CD14-positive monocyte (primary cell): ENCODE measurements at regions not wholly inside any gene's neighbourhood (a gene's known extent, or its start where the extent isn't known, plus 50 kb on each side); places are given as distances from the start of the nearest gene placed in this dataset.

Source experiments
- DNase-seq, 3 donors: peaks; one replicate each; pipeline ENCODE4 v3.0.0-alpha.2; 2011 to 2022
- H2AFZ ChIP-seq: 2 replicates; pipeline ENCODE4 v1.6.0; 2012; ENCODE audit warnings: mild to moderate bottlenecking, low read depth, low read length, inconsistent platforms; ENCODE audit not compliant: insufficient read depth, poor library complexity, severe bottlenecking
- H3K27ac ChIP-seq, 2 donors: 1 replicate in 1 of 2; 2 replicates in 1 of 2; pipeline ENCODE4 v1.5.1; 2012 to 2013; ENCODE audit warnings: low read length in 2 of 2, control low read depth in 1 of 2, inconsistent platforms in 1 of 2, low read depth in 1 of 2, mild to moderate bottlenecking in 1 of 2
- H3K27me3 ChIP-seq, 2 donors: one replicate each; pipeline versions ENCODE4 v1.6.0 to v1.6.1; 2011 to 2013; ENCODE audit warnings: low read length in 2 of 2; ENCODE audit not compliant: control insufficient read depth in 2 of 2, insufficient read depth in 2 of 2
- H3K36me3 ChIP-seq, 2 donors: replicated peaks in 1 of 2; 1 replicate in 1 of 2; 2 replicates in 1 of 2; pipeline versions ENCODE4 v1.5.1 to v1.6.1; 2012 to 2013; ENCODE audit warnings: low read length in 2 of 2, control low read depth in 1 of 2, inconsistent platforms in 1 of 2, mild to moderate bottlenecking in 1 of 2; ENCODE audit not compliant: insufficient read depth in 2 of 2, control insufficient read depth in 1 of 2
- H3K4me1 ChIP-seq, 2 donors: 1 replicate in 1 of 2; 2 replicates in 1 of 2; pipeline versions ENCODE4 v1.5.1 to v1.6.1; 2012 to 2013; ENCODE audit warnings: low read length in 2 of 2, control low read depth in 1 of 2, inconsistent platforms in 1 of 2, mild to moderate bottlenecking in 1 of 2, moderate library complexity in 1 of 2; ENCODE audit not compliant: insufficient read depth in 2 of 2, control insufficient read depth in 1 of 2
- H3K4me2 ChIP-seq: replicated peaks from 2 replicates; pipeline ENCODE3; 2012; ENCODE audit warnings: low read length, moderate library complexity, mild to moderate bottlenecking; ENCODE audit not compliant: poor library complexity, severe bottlenecking; ENCODE audit errors: extremely low read depth
- H3K4me3 ChIP-seq, 3 experiments: fragments of 200-600 bp in 1 of 3; sonication (generic) in 1 of 3; replicated peaks in 1 of 3; 1 replicate in 2 of 3; 2 replicates in 1 of 3; pipeline ENCODE4 v1.5.1; 2011 to 2013; ENCODE audit warnings: low read length in 3 of 3, mild to moderate bottlenecking in 3 of 3, control low read depth in 2 of 3, low read depth in 2 of 3, inconsistent platforms in 1 of 3, moderate library complexity in 1 of 3
- H3K79me2 ChIP-seq: 2 replicates; pipeline ENCODE4 v1.6.0; 2012; ENCODE audit warnings: mild to moderate bottlenecking, control low read depth, inconsistent platforms, low read length, moderate library complexity; ENCODE audit not compliant: insufficient read depth
- H3K9ac ChIP-seq: 2 replicates; pipeline ENCODE4 v1.6.0; 2017; ENCODE audit warnings: low read length, mild to moderate bottlenecking; ENCODE audit not compliant: insufficient read depth, poor library complexity, severe bottlenecking
- H3K9me3 ChIP-seq, 2 donors: replicated peaks in 1 of 2; 1 replicate in 1 of 2; 2 replicates in 1 of 2; pipeline versions ENCODE4 v1.5.1 to v1.6.1; 2012 to 2013; ENCODE audit warnings: low read length in 2 of 2, control low read depth in 1 of 2; ENCODE audit not compliant: control insufficient read depth in 1 of 2, insufficient read depth in 1 of 2
- H4K20me1 ChIP-seq: 2 replicates; pipeline ENCODE4 v1.6.0; 2012; ENCODE audit warnings: mild to moderate bottlenecking, low read length, control low read depth, moderate library complexity; ENCODE audit not compliant: insufficient read depth
- H3K27ac Mint-ChIP-seq, 7 donors: one replicate each; pipeline ENCODE4 v1.8.0; 2020; ENCODE audit warnings: mild to moderate bottlenecking in 7 of 7, mixed read lengths in 7 of 7, moderate library complexity in 6 of 7, inconsistent platforms in 2 of 7
- H3K27me3 Mint-ChIP-seq, 3 donors: one replicate each; pipeline ENCODE4 v1.8.0; 2021 to 2022; ENCODE audit warnings: low read depth in 3 of 3, mild to moderate bottlenecking in 3 of 3, mixed read lengths in 3 of 3, moderate library complexity in 3 of 3, inconsistent platforms in 1 of 3
- H3K36me3 Mint-ChIP-seq, 2 donors: one replicate each; pipeline ENCODE4 v1.8.0; 2020; ENCODE audit warnings: mixed read lengths in 2 of 2, inconsistent platforms in 1 of 2, mild to moderate bottlenecking in 1 of 2
- H3K4me1 Mint-ChIP-seq: one replicate; pipeline ENCODE4 v1.8.0; 2020; ENCODE audit warnings: mild to moderate bottlenecking, mixed read lengths
- H3K4me3 Mint-ChIP-seq, 2 donors: one replicate each; pipeline ENCODE4 v1.8.0; 2020; ENCODE audit warnings: mild to moderate bottlenecking in 2 of 2, mixed read lengths in 2 of 2, moderate library complexity in 1 of 2
- H3K9me3 Mint-ChIP-seq, 7 donors: one replicate each; pipeline ENCODE4 v1.8.0; 2020 to 2022; ENCODE audit warnings: mixed read lengths in 7 of 7, mild to moderate bottlenecking in 6 of 7, moderate library complexity in 6 of 7, inconsistent platforms in 2 of 7
- WGBS: methylation state at CpG from one replicate; pipeline ENCODE4 v1.1.5; 2013; ENCODE audit warnings: missing lambda C conversion rate; ENCODE audit not compliant: insufficient coverage; 5-methylcytosine and 5-hydroxymethylcytosine counted together
- intact Hi-C, 2 donors: fragments of 100-400 bp; cut with micrococcal nuclease; formaldehyde crosslinking; loops; one replicate each; pipeline versions ENCODE4 v1.15.0 to v1.15.1; 2023
- TF ChIP-seq, protein P1 (sequence below): fragments of 200-600 bp; IDR thresholded peaks from one replicate; pipeline ENCODE4 v1.8.0; 2022; ENCODE audit warnings: antibody characterized with exemption, mild to moderate bottlenecking

DNA sequence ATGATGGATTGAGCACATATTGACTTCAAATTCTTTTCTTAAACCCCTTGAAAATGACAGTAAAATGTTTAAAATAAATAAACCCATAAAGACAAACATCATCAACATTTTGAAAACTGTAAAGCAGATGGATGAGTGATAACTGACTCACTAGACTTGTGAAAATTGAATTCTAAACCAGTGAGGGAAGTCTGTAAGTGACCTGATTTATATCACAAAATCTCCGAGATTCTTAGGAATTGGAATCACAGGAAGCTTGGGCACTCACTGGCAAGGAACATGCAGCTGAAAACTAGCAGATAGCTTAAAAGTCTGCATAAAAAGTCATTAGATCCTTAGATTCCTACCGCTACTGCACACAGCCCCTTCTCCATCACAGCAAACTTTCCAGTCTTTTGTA lies 51.3 kb upstream of the TSC22D1 start:
- intact Hi-C loops, result no loop called here
- Mint-ChIP-seq H3K36me3 (no peaks in the 10 kb centered on the region), H3K9me3 (peaks cover 0 to 5% (median 2%) of the 10 kb centered on the region in 7 donors), H3K4me1 (no peaks in the 10 kb centered on the region), H3K4me3 (no peak overlapping the region), H3K27ac (no peak overlapping the region), H3K27me3 (peaks cover 0 to 7% (median 2%) of the 10 kb centered on the region in 3 donors)
- Histone ChIP-seq H3K9ac (no peak overlapping the region), H3K27me3 (no peaks in the 10 kb centered on the region), H3K4me2 (no peak overlapping the region), H3K36me3 (no peaks in the 10 kb centered on the region), H3K9me3 (no peaks in the 10 kb centered on the region), H3K79me2 (no peaks in the 10 kb centered on the region), H3K4me3 (no peak overlapping the region), H4K20me1 (no peaks in the 10 kb centered on the region), H2AFZ (no peak overlapping the region), H3K4me1 (no peaks in the 10 kb centered on the region), H3K27ac (no peak overlapping the region)
- WGBS, result 80% methylated on average over 1 of the region's 2 CpGs
- DNase-seq, result no peak
- TF ChIP-seq, protein P1, sequence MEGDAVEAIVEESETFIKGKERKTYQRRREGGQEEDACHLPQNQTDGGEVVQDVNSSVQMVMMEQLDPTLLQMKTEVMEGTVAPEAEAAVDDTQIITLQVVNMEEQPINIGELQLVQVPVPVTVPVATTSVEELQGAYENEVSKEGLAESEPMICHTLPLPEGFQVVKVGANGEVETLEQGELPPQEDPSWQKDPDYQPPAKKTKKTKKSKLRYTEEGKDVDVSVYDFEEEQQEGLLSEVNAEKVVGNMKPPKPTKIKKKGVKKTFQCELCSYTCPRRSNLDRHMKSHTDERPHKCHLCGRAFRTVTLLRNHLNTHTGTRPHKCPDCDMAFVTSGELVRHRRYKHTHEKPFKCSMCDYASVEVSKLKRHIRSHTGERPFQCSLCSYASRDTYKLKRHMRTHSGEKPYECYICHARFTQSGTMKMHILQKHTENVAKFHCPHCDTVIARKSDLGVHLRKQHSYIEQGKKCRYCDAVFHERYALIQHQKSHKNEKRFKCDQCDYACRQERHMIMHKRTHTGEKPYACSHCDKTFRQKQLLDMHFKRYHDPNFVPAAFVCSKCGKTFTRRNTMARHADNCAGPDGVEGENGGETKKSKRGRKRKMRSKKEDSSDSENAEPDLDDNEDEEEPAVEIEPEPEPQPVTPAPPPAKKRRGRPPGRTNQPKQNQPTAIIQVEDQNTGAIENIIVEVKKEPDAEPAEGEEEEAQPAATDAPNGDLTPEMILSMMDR, result no peak

DNA sequence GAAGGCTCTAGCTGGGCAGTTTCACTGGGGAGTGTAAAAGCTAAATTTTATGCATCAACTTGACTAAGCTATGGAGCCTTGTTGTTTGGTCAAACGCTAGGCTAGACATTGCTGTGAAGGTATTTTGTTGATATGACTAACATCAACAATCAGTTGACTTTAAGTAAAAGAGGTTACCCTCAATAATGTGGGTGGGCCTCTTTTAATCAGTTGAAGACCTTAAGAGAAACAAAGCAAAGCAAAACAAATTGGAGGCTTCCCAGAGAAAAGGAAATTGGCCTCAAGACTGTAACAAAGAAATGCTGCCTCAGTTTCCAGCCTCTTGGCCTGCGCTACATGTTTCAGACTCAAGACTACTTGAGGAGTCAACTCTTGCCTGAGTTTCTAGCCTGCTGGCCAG lies 50.0 kb upstream of the TSC22D1 start:
- H3K36me3 ChIP-seq, result no peaks in the 10 kb centered on the region
- H3K27me3 ChIP-seq, result no peaks in the 10 kb centered on the region
- H3K27ac Mint-ChIP-seq, result no peak overlapping the region
- intact Hi-C loops, result no loop called here
- no peak overlapping the region for H2AFZ ChIP-seq
- no peaks in the 10 kb centered on the region for H4K20me1 ChIP-seq
- no peak overlapping the region for H3K4me3 ChIP-seq
- H3K4me2 ChIP-seq, result no peak overlapping the region
- H3K36me3 Mint-ChIP-seq, result no peaks in the 10 kb centered on the region
- peaks cover 0 to 5% (median 2%) of the 10 kb centered on the region in 7 donors for H3K9me3 Mint-ChIP-seq
- H3K4me1 Mint-ChIP-seq, result no peaks in the 10 kb centered on the region
- no peak overlapping the region for H3K27ac ChIP-seq
- H3K9me3 ChIP-seq, result no peaks in the 10 kb centered on the region
- H3K79me2 ChIP-seq, result no peaks in the 10 kb centered on the region
- no peak overlapping the region for H3K9ac ChIP-seq
- no peak overlapping the region for H3K4me3 Mint-ChIP-seq
- H3K27me3 Mint-ChIP-seq, result peaks cover 0 to 7% (median 2%) of the 10 kb centered on the region in 3 donors
- no peaks in the 10 kb centered on the region for H3K4me1 ChIP-seq
- no peak for DNase-seq
- TF ChIP-seq, protein P1, result no peak
- 100% methylated on average over 1 of the region's 2 CpGs for WGBS
